DND-41 (cell line): ENCODE measurements at regions not wholly inside any gene's neighbourhood (a gene's known extent, or its start where the extent isn't known, plus 50 kb on each side); places are given as distances from the start of the nearest gene placed in this dataset.

ENCODE experiments used
- ATAC-seq: fragments of 200-7000 bp; cut with Tn5 transposase; 3 replicates; pipeline ENCODE4 v1.9.1; 2021; ENCODE audit warnings: low read depth; ENCODE audit not compliant: insufficient read depth
- DNase-seq: peaks from one replicate; pipeline ENCODE4 v3.0.0-alpha.2; 2020
- H2AFZ ChIP-seq: 2 replicates; pipeline ENCODE4 v1.6.0; 2012; ENCODE audit warnings: low read depth, low read length
- H3K27ac ChIP-seq: 2 replicates; pipeline ENCODE4 v1.5.1; 2012; ENCODE audit warnings: low read length, inconsistent platforms
- H3K27me3 ChIP-seq: fragments of 200-600 bp; sonication (generic); 2 replicates; pipeline ENCODE4 v1.6.0; 2012; ENCODE audit warnings: low read length, mild to moderate bottlenecking, inconsistent platforms; ENCODE audit not compliant: insufficient read depth, poor library complexity
- H3K36me3 ChIP-seq: 2 replicates; pipeline ENCODE4 v1.5.1; 2012; ENCODE audit warnings: low read length, inconsistent platforms; ENCODE audit not compliant: insufficient read depth
- H3K4me1 ChIP-seq: 2 replicates; pipeline ENCODE4 v1.5.1; 2012; ENCODE audit warnings: mild to moderate bottlenecking, low read length; ENCODE audit not compliant: insufficient read depth
- H3K4me2 ChIP-seq: 2 replicates; pipeline ENCODE4 v1.6.0; 2012; ENCODE audit warnings: mild to moderate bottlenecking, moderate library complexity, low read length, inconsistent platforms; ENCODE audit not compliant: insufficient read depth
- H3K4me3 ChIP-seq, 2 experiments: fragments of 200-600 bp in 1 of 2; shearing (Covaris generic) in 1 of 2; 2 replicates each; pipeline ENCODE4 v1.5.1; 2012 to 2016; ENCODE audit warnings: inconsistent platforms in 2 of 2, low read length in 2 of 2, mild to moderate bottlenecking in 2 of 2, low read depth in 1 of 2, moderate library complexity in 1 of 2
- H3K79me2 ChIP-seq: 2 replicates; pipeline ENCODE4 v1.6.0; 2012; ENCODE audit warnings: low read length, inconsistent platforms; ENCODE audit not compliant: insufficient read depth
- H3K9ac ChIP-seq: 2 replicates; pipeline ENCODE4 v1.6.0; 2012; ENCODE audit warnings: low read depth, mild to moderate bottlenecking, inconsistent platforms, low read length, moderate library complexity
- H3K9me3 ChIP-seq: 2 replicates; pipeline ENCODE4 v1.5.1; 2012; ENCODE audit warnings: low read length, moderate library complexity, mild to moderate bottlenecking, inconsistent platforms; ENCODE audit not compliant: insufficient read depth, severe bottlenecking
- H4K20me1 ChIP-seq: 2 replicates; pipeline ENCODE4 v1.6.0; 2012; ENCODE audit warnings: low read length; ENCODE audit not compliant: insufficient read depth
- EZH2 ChIP-seq: IDR thresholded peaks from 3 replicates; pipeline ENCODE4 v1.6.1; 2012; ENCODE audit warnings: borderline replicate concordance, low read depth, mild to moderate bottlenecking, moderate library complexity, low read length, inconsistent platforms; ENCODE audit not compliant: severe bottlenecking
- TF ChIP-seq, protein P1 (sequence below): IDR thresholded peaks from 2 replicates; pipeline ENCODE4 v1.5.1; 2012; ENCODE audit warnings: borderline replicate concordance, low read length, moderate library complexity, mild to moderate bottlenecking; ENCODE audit not compliant: poor library complexity, severe bottlenecking; ENCODE audit errors: extremely low read depth

- no peaks in the 10 kb centered on the region for H3K79me2 ChIP-seq
- H3K4me3 ChIP-seq: no peak overlapping the region
- DNase-seq: no peak
- no peaks in the 10 kb centered on the region for H3K27me3 ChIP-seq
- no peak overlapping the region for H3K9ac ChIP-seq
- no peaks in the 10 kb centered on the region for H4K20me1 ChIP-seq
- H3K9me3 ChIP-seq: no peaks in the 10 kb centered on the region
- H3K27ac ChIP-seq: no peak overlapping the region
- no peaks in the 10 kb centered on the region for H3K4me1 ChIP-seq
- no peak overlapping the region for H2AFZ ChIP-seq
- TF ChIP-seq, protein P1, sequence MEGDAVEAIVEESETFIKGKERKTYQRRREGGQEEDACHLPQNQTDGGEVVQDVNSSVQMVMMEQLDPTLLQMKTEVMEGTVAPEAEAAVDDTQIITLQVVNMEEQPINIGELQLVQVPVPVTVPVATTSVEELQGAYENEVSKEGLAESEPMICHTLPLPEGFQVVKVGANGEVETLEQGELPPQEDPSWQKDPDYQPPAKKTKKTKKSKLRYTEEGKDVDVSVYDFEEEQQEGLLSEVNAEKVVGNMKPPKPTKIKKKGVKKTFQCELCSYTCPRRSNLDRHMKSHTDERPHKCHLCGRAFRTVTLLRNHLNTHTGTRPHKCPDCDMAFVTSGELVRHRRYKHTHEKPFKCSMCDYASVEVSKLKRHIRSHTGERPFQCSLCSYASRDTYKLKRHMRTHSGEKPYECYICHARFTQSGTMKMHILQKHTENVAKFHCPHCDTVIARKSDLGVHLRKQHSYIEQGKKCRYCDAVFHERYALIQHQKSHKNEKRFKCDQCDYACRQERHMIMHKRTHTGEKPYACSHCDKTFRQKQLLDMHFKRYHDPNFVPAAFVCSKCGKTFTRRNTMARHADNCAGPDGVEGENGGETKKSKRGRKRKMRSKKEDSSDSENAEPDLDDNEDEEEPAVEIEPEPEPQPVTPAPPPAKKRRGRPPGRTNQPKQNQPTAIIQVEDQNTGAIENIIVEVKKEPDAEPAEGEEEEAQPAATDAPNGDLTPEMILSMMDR: no peak
- TF ChIP-seq EZH2: no peak
- ATAC-seq: no peak
- H3K4me2 ChIP-seq: no peak overlapping the region
- no peaks in the 10 kb centered on the region for H3K36me3 ChIP-seq
Measured at GRCh38 chr2:34294961-34295360, 695.9 kb upstream of the FAM98A start.

DNA sequence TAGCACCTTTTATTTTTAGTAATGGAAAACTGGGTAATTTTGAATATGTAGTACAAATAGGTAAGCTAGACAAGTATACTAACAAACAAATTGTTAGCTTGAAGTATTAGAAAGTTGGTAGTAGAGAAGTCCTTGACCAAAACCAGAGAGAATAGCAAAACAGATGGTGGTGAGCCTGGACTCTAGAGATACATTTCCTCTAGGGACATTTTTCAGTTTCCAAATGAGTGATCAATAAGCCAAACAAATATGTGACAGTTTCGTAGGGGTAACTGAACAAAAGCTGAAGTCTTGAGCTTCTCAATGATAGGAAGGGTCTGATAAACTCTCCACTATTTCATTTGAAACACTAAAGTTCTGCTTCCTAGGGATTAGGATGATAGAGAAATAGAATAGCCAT, 692.0 kb upstream of the FAM98A start:
- Histone ChIP-seq H4K20me1 (no peaks in the 10 kb centered on the region), H3K79me2 (no peaks in the 10 kb centered on the region), H3K4me2 (no peak overlapping the region), H2AFZ (no peak overlapping the region), H3K4me1 (no peaks in the 10 kb centered on the region), H3K27me3 (no peaks in the 10 kb centered on the region), H3K9me3 (no peaks in the 10 kb centered on the region), H3K4me3 (no peak overlapping the region), H3K27ac (no peak overlapping the region), H3K36me3 (no peaks in the 10 kb centered on the region), H3K9ac (no peak overlapping the region)
- no peak for TF ChIP-seq EZH2
- TF ChIP-seq, protein P1: no peak
- ATAC-seq (no peak), DNase-seq (no peak)

- Histone ChIP-seq H3K27me3 (no peaks in the 10 kb centered on the region), H4K20me1 (no peaks in the 10 kb centered on the region), H3K79me2 (no peaks in the 10 kb centered on the region), H3K9ac (no peak overlapping the region), H3K4me2 (no peak overlapping the region), H3K9me3 (no peaks in the 10 kb centered on the region), H3K4me1 (no peaks in the 10 kb centered on the region), H3K36me3 (no peaks in the 10 kb centered on the region), H2AFZ (no peak overlapping the region), H3K27ac (no peak overlapping the region), H3K4me3 (no peak overlapping the region)
- DNase-seq (no peak), ATAC-seq (no peak)
- TF ChIP-seq, protein P1: no peak
- no peak for TF ChIP-seq EZH2
Measured at GRCh38 chr2:34288016-34288415, 688.9 kb upstream of the FAM98A start.

- no peak for ATAC-seq
- no peak for TF ChIP-seq EZH2
- TF ChIP-seq, protein P1: no peak
- Histone ChIP-seq H4K20me1 (no peaks in the 10 kb centered on the region), H3K4me1 (no peaks in the 10 kb centered on the region), H3K4me2 (no peak overlapping the region), H3K9ac (no peak overlapping the region), H3K36me3 (no peaks in the 10 kb centered on the region), H3K27me3 (no peaks in the 10 kb centered on the region), H3K27ac (no peak overlapping the region), H3K4me3 (no peak overlapping the region), H3K79me2 (no peaks in the 10 kb centered on the region), H3K9me3 (no peaks in the 10 kb centered on the region), H2AFZ (no peak overlapping the region)
- DNase-seq: no peak
Measured at GRCh38 chr2:34280606-34281005, 681.5 kb upstream of the FAM98A start.
